ENCODE measurements at regions not wholly inside any gene's neighbourhood (a gene's known extent, or its start where the extent isn't known, plus 50 kb on each side); places are given as distances from the start of the nearest gene placed in this dataset.
"Not testable (repeated sequence)": the region's sequence is repeated elsewhere in the genome, so short reads cannot be mapped to it uniquely, and the experiment has no call there.

DNA sequence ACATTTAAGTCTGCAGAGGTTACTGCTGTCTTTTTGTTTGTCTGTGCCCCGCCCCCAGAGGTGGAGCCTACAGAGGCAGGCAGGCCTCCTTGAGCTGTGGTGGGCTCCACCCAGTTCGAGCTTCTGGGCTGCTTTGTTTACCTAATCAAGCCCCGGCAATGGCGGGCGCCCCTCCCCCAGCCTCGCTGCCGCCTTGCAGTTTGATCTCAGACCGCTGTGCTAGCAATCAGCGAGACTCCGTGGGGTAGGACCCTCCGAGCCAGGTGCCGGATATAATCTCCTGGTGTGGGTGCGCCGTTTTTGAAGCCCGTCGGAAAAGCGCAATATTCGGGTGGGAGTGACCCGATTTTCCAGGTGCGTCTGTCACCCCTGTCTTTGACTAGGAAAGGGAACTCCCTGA is 102.4 kb upstream of the GMNC start:
- H3K9me3 ChIP-seq (replicated peaks; ENCODE audit: control insufficient read depth, insufficient read depth, low read length); H2AFZ ChIP-seq (ENCODE audit: low read depth, low read length); H3K4me2 ChIP-seq (ENCODE audit: insufficient read depth, low read length); DNase-seq (ENCODE audit: low read depth, low spot score); intact Hi-C loops (cut with micrococcal nuclease); BruUV-seq (replicated peaks); POLR2A ChIA-PET; H3K27ac ChIP-seq (ENCODE audit: insufficient read depth, low read depth, low read length); H4K20me1 ChIP-seq (replicated peaks; ENCODE audit: control insufficient read depth, extremely low read depth, insufficient read depth, low read length); H3K4me3 ChIP-seq (replicated peaks in 1 of 3; ENCODE audit: insufficient read depth in 1 of 3, low read depth in 1 of 3, low read length in 3 of 3); H3K4me1 ChIP-seq (ENCODE audit: control insufficient read depth, extremely low read depth, insufficient read depth, low read length); CTCF ChIA-PET; H3K79me2 ChIP-seq (ENCODE audit: control insufficient read depth, insufficient read depth, low read length); FAIRE-seq; H3K27me3 ChIP-seq (ENCODE audit: control insufficient read depth in 2 of 2, insufficient read depth in 2 of 2, low read length in 2 of 2); H3K9ac ChIP-seq (replicated peaks; ENCODE audit: extremely low read depth, insufficient read depth, low read length); H3K36me3 ChIP-seq (ENCODE audit: control insufficient read depth in 2 of 2, extremely low read depth in 1 of 2, insufficient read depth in 2 of 2, low read length in 2 of 2); dilution Hi-C loops (cut with MboI; ENCODE audit: extremely low pct_ligation_motif_present, low sequenced_read_pairs); H3K9me1 ChIP-seq (replicated peaks; ENCODE audit: control insufficient read depth, extremely low read depth, insufficient read depth, low read length): not testable (repeated sequence)

DNA sequence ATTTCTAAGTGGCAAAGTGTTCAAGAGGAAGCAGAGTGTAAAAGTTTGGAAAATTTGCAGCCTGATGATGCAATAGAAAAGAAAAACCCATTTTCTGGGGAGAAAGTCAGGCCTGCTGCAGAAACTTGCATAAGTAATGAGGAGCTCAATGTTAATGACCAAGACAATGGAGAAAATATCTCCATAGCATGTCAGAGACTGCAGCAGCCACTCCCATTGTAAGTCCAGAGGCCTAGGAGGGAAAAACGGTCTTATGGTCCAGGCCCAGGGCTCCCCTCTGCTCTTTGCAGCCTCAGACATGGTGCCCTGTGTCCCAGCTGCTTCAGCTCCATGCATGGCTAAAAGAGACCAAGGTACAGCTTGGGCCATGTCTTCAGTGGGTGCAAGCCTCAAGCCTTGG is 96.6 kb upstream of the GMNC start:
- dilution Hi-C loops (cut with MboI; ENCODE audit: extremely low pct_ligation_motif_present, low sequenced_read_pairs) (no loop called here), intact Hi-C loops (cut with micrococcal nuclease) (no loop called here)
- DNase-seq (ENCODE audit: low read depth, low spot score) (no peak), FAIRE-seq (no peak)
- no peaks in the 10 kb centered on the region for H3K4me1 ChIP-seq (ENCODE audit: control insufficient read depth, extremely low read depth, insufficient read depth, low read length)
- H3K9me1 ChIP-seq (replicated peaks; ENCODE audit: control insufficient read depth, extremely low read depth, insufficient read depth, low read length): no peaks in the 10 kb centered on the region
- H3K79me2 ChIP-seq (ENCODE audit: control insufficient read depth, insufficient read depth, low read length): no peaks in the 10 kb centered on the region
- no peak overlapping the region for H3K4me2 ChIP-seq (ENCODE audit: insufficient read depth, low read length)
- H3K4me3 ChIP-seq (replicated peaks in 1 of 3; ENCODE audit: insufficient read depth in 1 of 3, low read depth in 1 of 3, low read length in 3 of 3): no peak overlapping the region
- H3K27me3 ChIP-seq (ENCODE audit: control insufficient read depth in 2 of 2, insufficient read depth in 2 of 2, low read length in 2 of 2): no peaks in the 10 kb centered on the region
- no peaks in the 10 kb centered on the region for H3K9me3 ChIP-seq (replicated peaks; ENCODE audit: control insufficient read depth, insufficient read depth, low read length)
- no peaks in the 10 kb centered on the region for H3K36me3 ChIP-seq (ENCODE audit: control insufficient read depth in 2 of 2, extremely low read depth in 1 of 2, insufficient read depth in 2 of 2, low read length in 2 of 2)
- ChIA-PET CTCF (no interaction called here), POLR2A (no interaction called here)
- no peak overlapping the region for H3K9ac ChIP-seq (replicated peaks; ENCODE audit: extremely low read depth, insufficient read depth, low read length)
- H2AFZ ChIP-seq (ENCODE audit: low read depth, low read length): no peak overlapping the region
- TF ChIP-seq, protein P1, sequence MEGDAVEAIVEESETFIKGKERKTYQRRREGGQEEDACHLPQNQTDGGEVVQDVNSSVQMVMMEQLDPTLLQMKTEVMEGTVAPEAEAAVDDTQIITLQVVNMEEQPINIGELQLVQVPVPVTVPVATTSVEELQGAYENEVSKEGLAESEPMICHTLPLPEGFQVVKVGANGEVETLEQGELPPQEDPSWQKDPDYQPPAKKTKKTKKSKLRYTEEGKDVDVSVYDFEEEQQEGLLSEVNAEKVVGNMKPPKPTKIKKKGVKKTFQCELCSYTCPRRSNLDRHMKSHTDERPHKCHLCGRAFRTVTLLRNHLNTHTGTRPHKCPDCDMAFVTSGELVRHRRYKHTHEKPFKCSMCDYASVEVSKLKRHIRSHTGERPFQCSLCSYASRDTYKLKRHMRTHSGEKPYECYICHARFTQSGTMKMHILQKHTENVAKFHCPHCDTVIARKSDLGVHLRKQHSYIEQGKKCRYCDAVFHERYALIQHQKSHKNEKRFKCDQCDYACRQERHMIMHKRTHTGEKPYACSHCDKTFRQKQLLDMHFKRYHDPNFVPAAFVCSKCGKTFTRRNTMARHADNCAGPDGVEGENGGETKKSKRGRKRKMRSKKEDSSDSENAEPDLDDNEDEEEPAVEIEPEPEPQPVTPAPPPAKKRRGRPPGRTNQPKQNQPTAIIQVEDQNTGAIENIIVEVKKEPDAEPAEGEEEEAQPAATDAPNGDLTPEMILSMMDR (IDR thresholded peaks at IDR 0.05; ENCODE audit: extremely low read depth in 1 of 2, insufficient read depth in 1 of 2, low read depth in 1 of 2, low read length in 2 of 2): no peak
- no peak for TF ChIP-seq MYC (IDR thresholded peaks at IDR 0.05; ENCODE audit: low read depth, low read length)
- TF ChIP-seq, protein P2, sequence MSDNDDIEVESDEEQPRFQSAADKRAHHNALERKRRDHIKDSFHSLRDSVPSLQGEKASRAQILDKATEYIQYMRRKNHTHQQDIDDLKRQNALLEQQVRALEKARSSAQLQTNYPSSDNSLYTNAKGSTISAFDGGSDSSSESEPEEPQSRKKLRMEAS (IDR thresholded peaks at IDR 0.05; ENCODE audit: insufficient read depth, insufficient read length): no peak
- no peak for TF ChIP-seq EZH2 (IDR thresholded peaks at IDR 0.05; ENCODE audit: borderline replicate concordance, low read depth, low read length, severe bottlenecking)
- TF ChIP-seq POLR2AphosphoS5 (IDR thresholded peaks at IDR 0.05; ENCODE audit: insufficient read depth, low read depth, low read length): no peak
- TF ChIP-seq JUN (IDR thresholded peaks at IDR 0.05; ENCODE audit: borderline replicate concordance, insufficient read depth, insufficient read length, low read depth): no peak
- no peak for TF ChIP-seq GATA2 (IDR thresholded peaks at IDR 0.05; ENCODE audit: insufficient read depth, insufficient read length, low read depth, low read length)
- no peak for TF ChIP-seq FOS (IDR thresholded peaks at IDR 0.05; ENCODE audit: borderline replicate concordance, insufficient read depth, low read length)
- no peak for TF ChIP-seq POLR2A (IDR thresholded peaks at IDR 0.05; ENCODE audit: low read depth, low read length)
- no peaks in the 10 kb centered on the region for H4K20me1 ChIP-seq (replicated peaks; ENCODE audit: control insufficient read depth, extremely low read depth, insufficient read depth, low read length)
- BruUV-seq (replicated peaks): no TSS peak
- H3K27ac ChIP-seq (ENCODE audit: insufficient read depth, low read depth, low read length): no peak overlapping the region

Measured in endothelial cell of umbilical vein (primary cell).